ENCODE measurements at regions not wholly inside any gene's neighbourhood (a gene's known extent, or its start where the extent isn't known, plus 50 kb on each side); places are given as distances from the start of the nearest gene placed in this dataset.

DNA sequence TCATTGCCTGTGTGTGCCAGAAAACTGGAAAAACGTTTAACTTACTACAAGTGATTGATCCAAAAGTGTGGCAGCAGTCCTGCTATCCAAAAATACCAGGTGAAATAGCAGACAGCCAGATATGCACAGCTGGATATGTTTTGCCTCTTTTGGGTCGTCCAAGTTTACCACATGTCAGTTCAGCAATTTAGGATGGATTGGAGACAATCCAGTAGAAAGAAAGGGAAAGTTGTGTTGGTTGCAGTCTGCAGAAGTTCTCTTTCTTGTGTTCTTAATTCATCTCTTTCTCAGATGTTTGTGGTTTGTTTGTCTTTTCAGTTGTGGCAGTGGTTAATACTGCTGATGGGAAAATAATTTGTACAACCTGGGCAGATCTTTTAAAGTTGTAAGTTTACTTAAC lies 645.0 kb downstream of the PTPRC start:
- Histone ChIP-seq H2BK5ac (ENCODE audit: low read length) (no peak overlapping the region), H2AFZ (ENCODE audit: low read length) (no peak overlapping the region), H3K23ac (ENCODE audit: low read depth, low read length, poor library complexity) (no peak overlapping the region), H3K9me3 (replicated peaks in 1 of 2; ENCODE audit: control insufficient read depth in 2 of 2, insufficient read depth in 1 of 2, low read depth in 1 of 2, low read length in 2 of 2) (no peaks in the 10 kb centered on the region), H3K4me2 (ENCODE audit: insufficient read depth, low read length, poor library complexity, severe bottlenecking) (no peak overlapping the region), H2AK5ac (ENCODE audit: low read depth, low read length) (no peak overlapping the region), H4K8ac (ENCODE audit: low read depth, low read length) (no peak overlapping the region), H3K27me3 (ENCODE audit: control insufficient read depth in 3 of 3, insufficient read depth in 3 of 3, low read depth in 1 of 3, low read length in 3 of 3) (no peaks in the 10 kb centered on the region), H3K79me1 (ENCODE audit: low read depth, low read length) (no peaks in the 10 kb centered on the region), H3K27ac (replicated peaks; ENCODE audit: low read length) (no peak overlapping the region), H3K9ac (ENCODE audit: low read depth, low read length, poor library complexity) (no peak overlapping the region), H4K91ac (ENCODE audit: low read depth, low read length, poor library complexity) (no peak overlapping the region), H2BK12ac (ENCODE audit: low read length) (no peak overlapping the region), H3K4ac (ENCODE audit: low read length) (no peak overlapping the region), H3K18ac (ENCODE audit: low read length) (no peak overlapping the region), H2BK15ac (ENCODE audit: low read length) (no peak overlapping the region), H3K14ac (ENCODE audit: low read length) (no peak overlapping the region), H3K4me3 (ENCODE audit: low read length in 2 of 2) (no peak overlapping the region), H3K4me1 (ENCODE audit: control insufficient read depth in 2 of 2, insufficient read depth in 1 of 2, low read depth in 1 of 2, low read length in 2 of 2) (peaks cover 0 to 1% of the 10 kb centered on the region in 2 donors), H2BK120ac (ENCODE audit: low read depth, low read length) (no peak overlapping the region), H3K36me3 (replicated peaks in 1 of 2; ENCODE audit: control insufficient read depth in 2 of 2, insufficient read depth in 2 of 2, low read length in 2 of 2) (no peaks in the 10 kb centered on the region)
- no CpG with 5 or more reads among the region's 2 CpGs for WGBS, 2 donors (ENCODE audit: extremely low coverage in 2 of 2, insufficient read length in 2 of 2, insufficient replicate concordance in 1 of 2)
- DNase-seq (ENCODE audit: low spot score) = no peak

DNA sequence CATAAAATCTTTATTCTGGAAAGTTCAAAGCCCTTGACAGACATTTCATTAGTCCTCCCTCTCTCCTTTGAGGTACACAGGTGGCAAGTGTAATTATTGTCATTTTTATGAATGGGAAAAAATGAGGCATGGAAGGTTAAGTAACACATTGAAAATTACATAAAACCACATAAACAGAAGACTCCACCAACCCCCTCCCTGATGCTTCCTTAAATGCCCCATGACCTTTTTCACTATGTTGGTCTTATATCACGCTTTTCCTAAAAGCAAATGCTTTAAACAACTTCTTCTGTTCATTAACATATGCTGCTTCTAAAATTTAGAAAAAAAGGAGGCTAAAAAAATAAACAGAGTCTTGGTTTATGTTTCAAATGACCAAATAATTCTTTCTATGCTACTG lies 648.4 kb downstream of the PTPRC start:
- Histone ChIP-seq H3K14ac (ENCODE audit: low read length) (no peak overlapping the region), H3K36me3 (replicated peaks in 1 of 2; ENCODE audit: control insufficient read depth in 2 of 2, insufficient read depth in 2 of 2, low read length in 2 of 2) (no peaks in the 10 kb centered on the region), H2AFZ (ENCODE audit: low read length) (no peak overlapping the region), H3K4ac (ENCODE audit: low read length) (no peak overlapping the region), H2BK5ac (ENCODE audit: low read length) (no peak overlapping the region), H3K4me3 (ENCODE audit: low read length in 2 of 2) (no peak overlapping the region), H3K27me3 (ENCODE audit: control insufficient read depth in 3 of 3, insufficient read depth in 3 of 3, low read depth in 1 of 3, low read length in 3 of 3) (no peaks in the 10 kb centered on the region), H4K91ac (ENCODE audit: low read depth, low read length, poor library complexity) (no peak overlapping the region), H3K18ac (ENCODE audit: low read length) (no peak overlapping the region), H3K27ac (replicated peaks; ENCODE audit: low read length) (no peak overlapping the region), H3K79me1 (ENCODE audit: low read depth, low read length) (no peaks in the 10 kb centered on the region), H3K23ac (ENCODE audit: low read depth, low read length, poor library complexity) (no peak overlapping the region), H3K9me3 (replicated peaks in 1 of 2; ENCODE audit: control insufficient read depth in 2 of 2, insufficient read depth in 1 of 2, low read depth in 1 of 2, low read length in 2 of 2) (no peaks in the 10 kb centered on the region), H2BK12ac (ENCODE audit: low read length) (no peak overlapping the region), H3K4me2 (ENCODE audit: insufficient read depth, low read length, poor library complexity, severe bottlenecking) (no peak overlapping the region), H2AK5ac (ENCODE audit: low read depth, low read length) (no peak overlapping the region), H2BK120ac (ENCODE audit: low read depth, low read length) (no peak overlapping the region), H4K8ac (ENCODE audit: low read depth, low read length) (no peak overlapping the region), H2BK15ac (ENCODE audit: low read length) (no peak overlapping the region), H3K4me1 (ENCODE audit: control insufficient read depth in 2 of 2, insufficient read depth in 1 of 2, low read depth in 1 of 2, low read length in 2 of 2) (no peaks in the 10 kb centered on the region), H3K9ac (ENCODE audit: low read depth, low read length, poor library complexity) (no peak overlapping the region)
- no CpG with 5 or more reads among the region's 1 CpG for WGBS, 2 donors (ENCODE audit: extremely low coverage in 2 of 2, insufficient read length in 2 of 2, insufficient replicate concordance in 1 of 2)
- no peak for DNase-seq (ENCODE audit: low spot score)

DNA sequence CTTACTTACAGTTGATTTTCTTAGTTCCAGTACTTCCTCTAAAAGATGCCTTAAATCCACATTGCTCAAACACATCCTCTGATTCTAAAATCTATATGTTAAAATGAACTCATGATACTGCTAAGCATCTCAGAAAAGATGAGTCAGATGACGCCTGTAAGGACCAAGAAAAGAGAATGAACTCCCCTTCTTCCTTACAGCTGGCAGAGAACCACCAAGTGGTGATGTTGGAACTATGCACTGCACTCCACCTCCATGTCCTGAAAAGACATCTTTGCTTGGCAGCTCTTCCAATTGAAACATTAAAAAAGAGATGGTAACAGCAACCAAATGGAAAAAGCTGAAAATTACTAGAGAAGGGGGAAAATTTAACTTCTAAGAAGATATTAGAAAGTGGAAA lies 648.8 kb downstream of the PTPRC start:
- Histone ChIP-seq H3K23ac (ENCODE audit: low read depth, low read length, poor library complexity) (no peak overlapping the region), H2BK12ac (ENCODE audit: low read length) (no peak overlapping the region), H3K4me2 (ENCODE audit: insufficient read depth, low read length, poor library complexity, severe bottlenecking) (no peak overlapping the region), H4K8ac (ENCODE audit: low read depth, low read length) (no peak overlapping the region), H2BK5ac (ENCODE audit: low read length) (no peak overlapping the region), H2AK5ac (ENCODE audit: low read depth, low read length) (no peak overlapping the region), H3K79me1 (ENCODE audit: low read depth, low read length) (no peaks in the 10 kb centered on the region), H3K27ac (replicated peaks; ENCODE audit: low read length) (no peak overlapping the region), H3K9ac (ENCODE audit: low read depth, low read length, poor library complexity) (no peak overlapping the region), H3K36me3 (replicated peaks in 1 of 2; ENCODE audit: control insufficient read depth in 2 of 2, insufficient read depth in 2 of 2, low read length in 2 of 2) (no peaks in the 10 kb centered on the region), H2AFZ (ENCODE audit: low read length) (no peak overlapping the region), H3K9me3 (replicated peaks in 1 of 2; ENCODE audit: control insufficient read depth in 2 of 2, insufficient read depth in 1 of 2, low read depth in 1 of 2, low read length in 2 of 2) (no peaks in the 10 kb centered on the region), H3K4ac (ENCODE audit: low read length) (no peak overlapping the region), H2BK15ac (ENCODE audit: low read length) (no peak overlapping the region), H3K4me3 (ENCODE audit: low read length in 2 of 2) (no peak overlapping the region), H3K4me1 (ENCODE audit: control insufficient read depth in 2 of 2, insufficient read depth in 1 of 2, low read depth in 1 of 2, low read length in 2 of 2) (no peaks in the 10 kb centered on the region), H3K14ac (ENCODE audit: low read length) (no peak overlapping the region), H2BK120ac (ENCODE audit: low read depth, low read length) (no peak overlapping the region), H3K18ac (ENCODE audit: low read length) (no peak overlapping the region), H3K27me3 (ENCODE audit: control insufficient read depth in 3 of 3, insufficient read depth in 3 of 3, low read depth in 1 of 3, low read length in 3 of 3) (no peaks in the 10 kb centered on the region), H4K91ac (ENCODE audit: low read depth, low read length, poor library complexity) (no peak overlapping the region)
- no CpG with 5 or more reads among the region's 1 CpG for WGBS, 2 donors (ENCODE audit: extremely low coverage in 2 of 2, insufficient read length in 2 of 2, insufficient replicate concordance in 1 of 2)
- no peak for DNase-seq (ENCODE audit: low spot score)

DNA sequence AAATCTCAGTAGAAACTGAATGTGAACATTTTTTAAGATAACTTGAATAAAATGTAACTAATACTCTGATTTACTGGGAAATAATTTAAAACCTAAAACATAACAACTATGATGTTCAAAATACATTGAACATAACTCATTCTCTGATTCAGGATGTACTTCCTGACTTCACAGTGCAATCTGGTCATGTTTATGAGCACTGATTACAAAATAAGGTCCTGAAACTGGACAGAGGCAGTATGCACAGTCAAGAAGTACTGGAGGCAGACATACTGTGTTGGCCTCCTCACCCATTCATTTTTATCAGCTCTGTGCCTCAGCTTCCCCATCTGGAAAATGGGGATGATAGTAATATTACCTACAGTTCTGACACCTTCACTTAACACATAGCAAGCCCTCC lies 651.3 kb downstream of the PTPRC start:
- Histone ChIP-seq H3K27ac (replicated peaks; ENCODE audit: low read length) (no peak overlapping the region), H2AK5ac (ENCODE audit: low read depth, low read length) (no peak overlapping the region), H2BK5ac (ENCODE audit: low read length) (no peak overlapping the region), H3K4me3 (ENCODE audit: low read length in 2 of 2) (no peak overlapping the region), H3K18ac (ENCODE audit: low read length) (no peak overlapping the region), H3K4me1 (ENCODE audit: control insufficient read depth in 2 of 2, insufficient read depth in 1 of 2, low read depth in 1 of 2, low read length in 2 of 2) (no peaks in the 10 kb centered on the region), H3K4me2 (ENCODE audit: insufficient read depth, low read length, poor library complexity, severe bottlenecking) (no peak overlapping the region), H3K23ac (ENCODE audit: low read depth, low read length, poor library complexity) (no peak overlapping the region), H3K9me3 (replicated peaks in 1 of 2; ENCODE audit: control insufficient read depth in 2 of 2, insufficient read depth in 1 of 2, low read depth in 1 of 2, low read length in 2 of 2) (no peaks in the 10 kb centered on the region), H2BK12ac (ENCODE audit: low read length) (no peak overlapping the region), H3K9ac (ENCODE audit: low read depth, low read length, poor library complexity) (no peak overlapping the region), H2BK120ac (ENCODE audit: low read depth, low read length) (no peak overlapping the region), H4K91ac (ENCODE audit: low read depth, low read length, poor library complexity) (no peak overlapping the region), H4K8ac (ENCODE audit: low read depth, low read length) (no peak overlapping the region), H3K14ac (ENCODE audit: low read length) (no peak overlapping the region), H3K36me3 (replicated peaks in 1 of 2; ENCODE audit: control insufficient read depth in 2 of 2, insufficient read depth in 2 of 2, low read length in 2 of 2) (no peaks in the 10 kb centered on the region), H2AFZ (ENCODE audit: low read length) (no peak overlapping the region), H3K27me3 (ENCODE audit: control insufficient read depth in 3 of 3, insufficient read depth in 3 of 3, low read depth in 1 of 3, low read length in 3 of 3) (no peaks in the 10 kb centered on the region), H3K4ac (ENCODE audit: low read length) (no peak overlapping the region), H3K79me1 (ENCODE audit: low read depth, low read length) (no peaks in the 10 kb centered on the region), H2BK15ac (ENCODE audit: low read length) (no peak overlapping the region)
- DNase-seq (ENCODE audit: low spot score) = no peak
